ENCODE measurements at regions not wholly inside any gene's neighbourhood (a gene's known extent, or its start where the extent isn't known, plus 50 kb on each side); places are given as distances from the start of the nearest gene placed in this dataset.

DNA sequence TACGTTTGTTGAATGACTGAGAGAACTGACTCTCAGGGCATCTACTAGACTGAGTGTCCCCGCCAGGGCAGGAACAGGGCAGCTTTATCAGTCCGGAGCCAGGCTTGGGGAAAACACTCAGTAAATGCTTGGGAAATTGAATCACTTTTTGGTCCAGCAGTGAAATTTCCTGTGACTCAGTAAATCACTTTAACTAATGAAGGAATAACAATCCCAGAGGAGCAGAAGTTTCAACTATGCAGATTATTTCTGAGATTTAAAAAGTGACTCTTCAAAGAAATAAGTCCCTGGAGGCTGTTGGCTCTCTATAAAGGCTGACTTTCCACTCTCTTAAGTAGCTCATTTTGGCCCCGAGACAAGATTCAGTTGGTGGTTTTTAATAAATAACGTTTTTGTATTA lies 101.8 kb downstream of the FOXL1 start:
- no peak for ATAC-seq (replicated peaks in 1 of 2)
- no peak for DNase-seq
- Mint-ChIP-seq H3K4me1 (ENCODE audit: low read depth) (no peaks in the 10 kb centered on the region), H3K27me3 (ENCODE audit: low read depth) (peaks cover 21% of the 10 kb centered on the region), H3K4me3 (no peak overlapping the region), H3K27ac (no peak overlapping the region), H3K9me3 (peaks cover 2 to 4% of the 10 kb centered on the region in 2 donors), H3K36me3 (ENCODE audit: insufficient read depth in 2 of 2) (no peaks in the 10 kb centered on the region)

- no peak for DNase-seq
- Mint-ChIP-seq H3K9me3 (peaks cover 2 to 4% of the 10 kb centered on the region in 2 donors), H3K27me3 (ENCODE audit: low read depth) (peaks cover 21% of the 10 kb centered on the region), H3K36me3 (ENCODE audit: insufficient read depth in 2 of 2) (no peaks in the 10 kb centered on the region), H3K4me3 (no peak overlapping the region), H3K27ac (no peak overlapping the region), H3K4me1 (ENCODE audit: low read depth) (no peaks in the 10 kb centered on the region)
- no peak for ATAC-seq (replicated peaks in 1 of 2)
Observed at GRCh38 chr16:86680661-86681030, 102.3 kb downstream of the FOXL1 start.

- Mint-ChIP-seq H3K9me3 (peaks cover 2 to 4% of the 10 kb centered on the region in 2 donors), H3K4me1 (ENCODE audit: low read depth) (no peaks in the 10 kb centered on the region), H3K27me3 (ENCODE audit: low read depth) (peaks cover 21% of the 10 kb centered on the region), H3K36me3 (ENCODE audit: insufficient read depth in 2 of 2) (no peaks in the 10 kb centered on the region), H3K4me3 (no peak overlapping the region), H3K27ac (no peak overlapping the region)
- DNase-seq, result no peak
- no peak for ATAC-seq (replicated peaks in 1 of 2)
Observed at GRCh38 chr16:86681031-86681756, 102.8 kb downstream of the FOXL1 start.

GRCh38 chr16:86681757-86682106 lies 103.4 kb downstream of the FOXL1 start:
- no peak for ATAC-seq (replicated peaks in 1 of 2)
- Mint-ChIP-seq H3K9me3 (peaks cover 2 to 4% of the 10 kb centered on the region in 2 donors), H3K36me3 (ENCODE audit: insufficient read depth in 2 of 2) (no peaks in the 10 kb centered on the region), H3K27ac (no peak overlapping the region), H3K27me3 (ENCODE audit: low read depth) (peaks cover 21% of the 10 kb centered on the region), H3K4me1 (ENCODE audit: low read depth) (no peaks in the 10 kb centered on the region), H3K4me3 (no peak overlapping the region)
- no peak for DNase-seq

- ATAC-seq (replicated peaks in 1 of 2) (no peak), DNase-seq (no peak)
- Mint-ChIP-seq H3K4me3 (no peak overlapping the region), H3K9me3 (peaks cover 2 to 4% of the 10 kb centered on the region in 2 donors), H3K36me3 (ENCODE audit: insufficient read depth in 2 of 2) (no peaks in the 10 kb centered on the region), H3K27ac (no peak overlapping the region), H3K27me3 (ENCODE audit: low read depth) (peaks cover 21% of the 10 kb centered on the region), H3K4me1 (ENCODE audit: low read depth) (no peaks in the 10 kb centered on the region)
Observed at GRCh38 chr16:86682219-86682904, 104.0 kb downstream of the FOXL1 start.

DNA sequence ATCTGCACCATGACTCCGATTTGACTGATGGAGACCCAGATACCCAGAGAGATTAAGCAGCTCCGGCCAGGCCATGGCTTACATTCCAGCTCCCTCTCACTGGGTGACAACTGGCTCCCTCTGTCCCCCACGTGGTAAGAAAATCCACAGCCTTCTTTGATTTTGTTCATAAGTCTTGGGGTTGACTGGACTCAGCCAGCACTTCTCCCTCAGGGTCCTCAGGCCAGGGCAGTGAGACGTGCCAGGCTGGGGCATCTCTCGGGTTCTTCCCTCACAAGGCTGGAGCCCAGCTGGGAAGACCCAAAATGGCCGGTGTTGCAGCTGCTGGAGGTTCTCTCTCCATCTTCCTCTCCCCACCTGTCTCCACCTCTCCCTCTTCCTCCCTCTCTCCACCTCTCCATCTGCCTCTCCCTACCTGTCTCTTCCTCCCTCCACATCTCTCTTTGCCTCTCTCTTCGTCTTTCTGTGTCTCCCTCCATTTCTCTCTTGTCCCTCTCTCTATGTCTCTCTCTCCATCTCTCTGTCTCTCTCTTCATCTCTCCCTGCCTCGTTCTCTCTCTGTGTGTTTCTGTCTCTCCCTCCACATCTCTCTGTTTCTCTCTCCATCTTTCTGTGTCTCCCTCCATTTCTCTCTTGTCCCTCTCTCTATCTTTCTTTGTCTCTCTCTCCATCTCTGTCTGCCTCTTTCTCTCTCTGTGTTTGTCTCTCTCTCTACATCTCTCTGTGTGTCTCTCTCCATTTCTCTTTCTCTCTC lies 105.3 kb downstream of the FOXL1 start:
- Mint-ChIP-seq H3K4me1 (ENCODE audit: low read depth) (no peaks in the 10 kb centered on the region), H3K9me3 (peaks cover 2 to 4% of the 10 kb centered on the region in 2 donors), H3K4me3 (no peak overlapping the region), H3K36me3 (ENCODE audit: insufficient read depth in 2 of 2) (no peaks in the 10 kb centered on the region), H3K27ac (no peak overlapping the region), H3K27me3 (ENCODE audit: low read depth) (peaks cover 21% of the 10 kb centered on the region)
- no peak for ATAC-seq (replicated peaks in 1 of 2)
- no peak for DNase-seq

DNA sequence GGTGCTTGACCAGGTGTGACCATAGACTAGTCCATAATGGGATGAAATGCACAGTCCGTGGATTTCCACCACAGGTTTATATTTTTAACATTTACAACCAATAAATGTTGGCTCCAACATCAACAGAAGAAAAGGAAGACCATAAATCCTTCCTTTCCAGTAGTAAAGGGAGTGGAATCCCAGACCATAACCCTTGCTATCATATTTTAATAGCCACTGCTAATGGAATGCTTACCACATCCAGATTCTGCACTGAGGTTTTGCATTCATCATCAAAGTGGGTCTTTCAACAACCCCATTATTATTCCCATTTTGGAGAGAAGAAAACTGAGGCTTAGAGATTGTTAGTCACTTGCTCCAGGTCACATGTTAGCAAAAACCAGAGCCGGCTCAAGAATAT lies 106.7 kb downstream of the FOXL1 start:
- no peak overlapping the region for H3K27ac Mint-ChIP-seq
- ATAC-seq (replicated peaks in 1 of 2) (no peak), DNase-seq (no peak)
- no peaks in the 10 kb centered on the region for H3K36me3 Mint-ChIP-seq (ENCODE audit: insufficient read depth in 2 of 2)
- peaks cover 21% of the 10 kb centered on the region for H3K27me3 Mint-ChIP-seq (ENCODE audit: low read depth)
- no peaks in the 10 kb centered on the region for H3K9me3 Mint-ChIP-seq
- H3K4me1 Mint-ChIP-seq (ENCODE audit: low read depth), result no peaks in the 10 kb centered on the region
- H3K4me3 Mint-ChIP-seq, result no peak overlapping the region

DNA sequence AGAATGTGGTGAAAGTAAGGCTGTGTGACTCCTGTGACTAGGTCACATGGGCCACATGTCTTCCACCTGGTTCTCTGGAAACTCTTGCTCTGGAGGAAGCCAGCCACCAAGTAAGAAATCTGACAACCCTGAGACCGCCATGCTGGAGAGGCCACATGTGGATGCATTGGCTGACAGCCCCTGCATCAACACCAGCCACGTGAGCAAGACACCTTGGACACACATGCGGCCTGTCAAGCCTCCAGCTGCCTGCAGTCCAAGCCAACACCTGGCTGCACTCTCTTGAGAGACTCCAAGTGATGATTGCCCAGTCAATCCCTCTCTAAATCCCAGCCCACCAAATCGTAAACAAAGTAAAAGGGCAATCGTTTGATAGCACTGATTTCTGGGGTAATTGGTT lies 112.6 kb downstream of the FOXL1 start:
- ATAC-seq (replicated peaks in 1 of 2), result no peak
- H3K27ac Mint-ChIP-seq, result no peak overlapping the region
- DNase-seq, result no peak
- no peak overlapping the region for H3K4me3 Mint-ChIP-seq
- H3K27me3 Mint-ChIP-seq (ENCODE audit: low read depth), result peaks cover 18% of the 10 kb centered on the region
- H3K9me3 Mint-ChIP-seq, result no peaks in the 10 kb centered on the region
- H3K36me3 Mint-ChIP-seq (ENCODE audit: insufficient read depth in 2 of 2), result no peaks in the 10 kb centered on the region
- H3K4me1 Mint-ChIP-seq (ENCODE audit: low read depth), result no peaks in the 10 kb centered on the region

- Mint-ChIP-seq H3K27me3 (ENCODE audit: low read depth) (peaks cover 18% of the 10 kb centered on the region), H3K9me3 (no peaks in the 10 kb centered on the region), H3K4me1 (ENCODE audit: low read depth) (no peaks in the 10 kb centered on the region), H3K36me3 (ENCODE audit: insufficient read depth in 2 of 2) (no peaks in the 10 kb centered on the region), H3K4me3 (no peak overlapping the region), H3K27ac (no peak overlapping the region)
- DNase-seq, result no peak
- no peak for ATAC-seq (replicated peaks in 1 of 2)
Observed at GRCh38 chr16:86692426-86692825, 114.1 kb downstream of the FOXL1 start.

DNA sequence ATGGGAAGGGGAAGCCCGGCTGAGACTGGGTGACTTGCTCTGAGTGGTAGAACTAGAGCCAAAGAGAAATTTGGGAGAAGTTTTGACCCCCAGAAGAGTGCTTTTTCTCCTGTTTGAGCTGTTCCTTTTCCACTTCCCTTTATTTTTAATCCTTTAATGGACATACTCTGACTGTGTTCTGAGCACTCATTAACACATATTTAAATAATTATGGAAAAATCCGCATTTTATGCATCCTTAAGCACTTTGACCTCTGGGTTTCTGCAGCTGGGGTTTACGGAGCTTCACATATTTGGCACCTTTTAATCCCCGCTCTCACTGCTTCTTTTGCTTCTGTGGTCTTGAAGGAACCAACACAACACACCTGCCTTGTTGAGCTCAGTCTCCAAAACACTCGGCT lies 114.7 kb downstream of the FOXL1 start:
- Mint-ChIP-seq H3K27ac (no peak overlapping the region), H3K36me3 (ENCODE audit: insufficient read depth in 2 of 2) (no peaks in the 10 kb centered on the region), H3K4me3 (no peak overlapping the region), H3K27me3 (ENCODE audit: low read depth) (peaks cover 18% of the 10 kb centered on the region), H3K9me3 (no peaks in the 10 kb centered on the region), H3K4me1 (ENCODE audit: low read depth) (no peaks in the 10 kb centered on the region)
- ATAC-seq (replicated peaks in 1 of 2) (no peak), DNase-seq (no peak)

DNA sequence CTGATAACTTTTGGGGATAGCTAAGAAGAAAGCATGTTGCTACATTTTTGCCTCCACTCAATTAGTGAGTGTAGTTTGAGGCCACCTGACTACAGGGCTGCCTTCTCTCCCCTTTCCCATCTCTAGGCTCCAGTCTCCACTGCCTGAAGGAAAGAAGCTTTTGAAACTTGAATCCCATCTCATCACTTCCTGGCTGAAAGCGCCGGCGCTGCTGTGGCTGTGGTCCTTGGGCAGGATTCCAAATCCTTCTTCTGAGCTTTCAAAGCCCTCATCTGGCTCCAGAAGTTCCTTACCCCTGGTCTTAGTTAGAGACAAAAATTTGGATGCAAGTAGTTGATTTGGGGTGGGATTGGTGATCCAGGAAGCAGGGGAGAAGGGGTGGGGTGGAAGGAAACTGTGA lies 119.4 kb downstream of the FOXL1 start:
- Mint-ChIP-seq H3K9me3 (no peaks in the 10 kb centered on the region), H3K27me3 (ENCODE audit: low read depth) (peaks cover 8% of the 10 kb centered on the region), H3K4me1 (ENCODE audit: low read depth) (no peaks in the 10 kb centered on the region), H3K27ac (no peak overlapping the region), H3K36me3 (ENCODE audit: insufficient read depth in 2 of 2) (no peaks in the 10 kb centered on the region), H3K4me3 (no peak overlapping the region)
- ATAC-seq (replicated peaks in 1 of 2) (no peak), DNase-seq (no peak)

DNA sequence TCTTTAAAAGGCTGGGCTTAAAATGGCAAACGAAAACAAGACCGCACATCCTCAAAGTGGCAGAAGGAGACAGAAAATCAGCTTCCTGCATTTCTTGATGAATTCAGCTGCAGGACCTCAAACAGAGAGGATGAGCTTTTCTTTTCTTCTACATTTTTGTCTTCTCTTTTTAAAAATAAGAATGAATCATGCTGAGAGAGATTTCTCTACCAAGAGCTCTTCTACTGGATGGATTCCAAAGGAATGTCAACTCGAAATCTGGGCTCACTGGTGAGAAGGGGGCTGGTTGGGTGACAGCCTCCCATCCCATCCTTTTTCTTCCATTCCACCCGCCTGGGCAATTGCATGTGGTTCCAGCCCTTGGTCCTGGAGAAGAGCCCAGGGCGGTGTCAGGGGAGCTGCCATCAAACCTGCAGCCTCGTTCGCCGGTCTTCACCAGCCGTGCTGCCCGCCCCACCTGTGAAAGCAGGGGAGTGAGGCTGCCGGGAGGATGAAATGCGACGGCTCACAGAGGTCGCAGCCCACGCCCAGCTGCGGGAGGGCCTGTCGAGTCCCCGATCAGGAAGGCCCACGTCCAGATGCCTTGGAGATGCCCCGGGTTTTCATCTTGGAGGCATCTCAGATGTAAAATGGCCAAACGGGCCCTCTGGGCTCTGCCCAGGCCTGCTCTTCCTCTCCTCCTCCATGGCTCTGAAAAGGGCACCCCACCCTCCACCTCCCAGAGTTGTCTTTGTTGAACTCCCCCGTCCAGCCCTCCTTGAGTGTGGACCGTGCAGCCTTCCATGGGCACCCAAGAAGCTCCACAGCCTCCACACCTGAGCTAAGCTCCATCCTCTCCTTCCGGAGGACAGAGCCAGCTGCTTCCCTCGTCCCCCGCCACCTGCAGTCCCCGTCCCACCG lies 121.9 kb downstream of the FOXL1 start:
- Mint-ChIP-seq H3K27me3 (ENCODE audit: low read depth) (no peaks in the 10 kb centered on the region), H3K36me3 (ENCODE audit: insufficient read depth in 2 of 2) (no peaks in the 10 kb centered on the region), H3K27ac (no peak overlapping the region), H3K4me1 (ENCODE audit: low read depth) (no peaks in the 10 kb centered on the region), H3K4me3 (no peak overlapping the region), H3K9me3 (no peaks in the 10 kb centered on the region)
- DNase-seq, result no peak
- no peak for ATAC-seq (replicated peaks in 1 of 2)

All from activated T-cell treated with anti-CD3 and anti-CD28 coated beads, Interleukin-2, amount 50 U/mL, for 72 hours (primary cell).